Upper lobe of left lung (tissue), 6 donors: ENCODE measurements at regions not wholly inside any gene's neighbourhood (a gene's known extent, or its start where the extent isn't known, plus 50 kb on each side); places are given as distances from the start of the nearest gene placed in this dataset.
A peak's percentile ranks its signal among the peaks of the same experiment; 100 is the strongest.

Experiments used
- ATAC-seq, 2 donors: fragments of 200-7000 bp; cut with Tn5 transposase; one replicate each; pipeline ENCODE4 v1.9.1; 2022; ENCODE audit warnings: mild to moderate bottlenecking in 2 of 2, moderate library complexity in 2 of 2; ENCODE audit not compliant: low FRiP score in 2 of 2
- DNase-seq, 2 donors: peaks; one replicate each; pipeline ENCODE4 v3.0.0-alpha.2; 2019 to 2020
- H3K27ac ChIP-seq, 4 donors: fragments of 200-600 bp; sonication (generic); one replicate each; pipeline ENCODE4 v1.5.1; 2016 to 2019
- H3K27me3 ChIP-seq, 4 donors: fragments of 200-600 bp; sonication (generic); one replicate each; pipeline ENCODE4 v1.5.1; 2017 to 2019
- H3K36me3 ChIP-seq, 4 donors: fragments of 200-600 bp; sonication (generic); one replicate each; pipeline ENCODE4 v1.5.1; 2016 to 2019
- H3K4me1 ChIP-seq, 4 donors: fragments of 200-600 bp; sonication (generic); one replicate each; pipeline ENCODE4 v1.5.1; 2018 to 2019
- H3K4me3 ChIP-seq, 4 donors: fragments of 200-600 bp; sonication (generic); one replicate each; pipeline ENCODE4 v1.5.1; 2017 to 2019; ENCODE audit warnings: mild to moderate bottlenecking in 2 of 4, moderate library complexity in 1 of 4
- H3K9me3 ChIP-seq, 4 donors: fragments of 200-600 bp; sonication (generic); one replicate each; pipeline ENCODE4 v1.5.1; 2018 to 2019
- CTCF ChIP-seq, 6 experiments: fragments of 450-650 bp in 4 of 6; fragments of 200-600 bp in 2 of 6; sonication (generic) in 2 of 6; IDR thresholded peaks; one replicate each; pipeline ENCODE4 v1.5.1; 2016 to 2019; ENCODE audit warnings: antibody characterized with exemption in 6 of 6
- EP300 ChIP-seq, 4 donors: sonication (generic); formaldehyde crosslinking; IDR thresholded peaks; one replicate each; pipeline ENCODE4 v1.5.1; 2017; ENCODE audit warnings: antibody characterized with exemption in 4 of 4, control low read depth in 2 of 4
- POLR2A ChIP-seq, 4 donors: fragments of 450-650 bp; IDR thresholded peaks; one replicate each; pipeline ENCODE4 v1.5.1; 2016 to 2017; ENCODE audit warnings: antibody characterized with exemption in 4 of 4, mild to moderate bottlenecking in 2 of 4
- POLR2AphosphoS5 ChIP-seq, 2 donors: sonication (generic); formaldehyde crosslinking; IDR thresholded peaks; one replicate each; pipeline ENCODE4 v1.5.1; 2017; ENCODE audit warnings: antibody characterized with exemption in 2 of 2
- WGBS, 2 donors: methylation state at CpG; one replicate each; pipeline ENCODE4 v1.1.5; 2017 to 2018; 5-methylcytosine and 5-hydroxymethylcytosine counted together
- donor health status: DM: no; HTN: no; CAD: no; lungs with moderate emphysema.
- donor health status: DM: no; HTN: yes; CAD: no; lungs with severe emphysema.

GRCh38 chr3:40657623-40658022 is 132.9 kb downstream of the ZNF621 start:
- TF ChIP-seq CTCF (IDR thresholded peaks at IDR 0.05) = no peak
- TF ChIP-seq EP300 (IDR thresholded peaks at IDR 0.05) = no peak
- TF ChIP-seq POLR2AphosphoS5 (IDR thresholded peaks at IDR 0.05) = no peak
- TF ChIP-seq POLR2A (IDR thresholded peaks at IDR 0.05) = no peak
- DNase-seq (no peak), ATAC-seq (no peak)
- no peaks in the 10 kb centered on the region for H3K9me3 ChIP-seq
- no peaks in the 10 kb centered on the region for H3K4me1 ChIP-seq
- no peaks in the 10 kb centered on the region for H3K36me3 ChIP-seq
- WGBS, 2 donors = 91 to 96% methylated on average over 3 of the region's 3 CpGs
- no peak overlapping the region for H3K27ac ChIP-seq
- no peak overlapping the region for H3K4me3 ChIP-seq
- H3K27me3 ChIP-seq = no peaks in the 10 kb centered on the region

GRCh38 chr3:40658305-40658704 is 133.5 kb downstream of the ZNF621 start:
- no peaks in the 10 kb centered on the region for H3K9me3 ChIP-seq
- no peaks in the 10 kb centered on the region for H3K4me1 ChIP-seq
- H3K27me3 ChIP-seq = no peaks in the 10 kb centered on the region
- 70 to 89% methylated on average over 5 of the region's 5 CpGs for WGBS, 2 donors
- no peak overlapping the region for H3K27ac ChIP-seq
- TF ChIP-seq EP300 (IDR thresholded peaks at IDR 0.05) (no peak), POLR2A (IDR thresholded peaks at IDR 0.05) (no peak), POLR2AphosphoS5 (IDR thresholded peaks at IDR 0.05) (no peak), CTCF (IDR thresholded peaks at IDR 0.05) (no peak)
- H3K4me3 ChIP-seq = no peak overlapping the region
- ATAC-seq (no peak), DNase-seq (no peak)
- no peaks in the 10 kb centered on the region for H3K36me3 ChIP-seq

GRCh38 chr3:40660554-40660953 is 135.8 kb downstream of the ZNF621 start:
- ATAC-seq = peak in 1 of 2 donors; percentile 62
- Histone ChIP-seq H3K4me3 (no peak overlapping the region), H3K36me3 (no peaks in the 10 kb centered on the region), H3K9me3 (no peaks in the 10 kb centered on the region), H3K27ac (no peak overlapping the region), H3K4me1 (no peaks in the 10 kb centered on the region), H3K27me3 (no peaks in the 10 kb centered on the region)
- 70 to 93% methylated on average over 1 of the region's 1 CpG for WGBS, 2 donors
- DNase-seq = no peak
- no peak for TF ChIP-seq EP300 (IDR thresholded peaks at IDR 0.05)
- TF ChIP-seq POLR2A (IDR thresholded peaks at IDR 0.05) = no peak
- no peak for TF ChIP-seq CTCF (IDR thresholded peaks at IDR 0.05)
- no peak for TF ChIP-seq POLR2AphosphoS5 (IDR thresholded peaks at IDR 0.05)

- no peak overlapping the region for H3K27ac ChIP-seq
- no peaks in the 10 kb centered on the region for H3K4me1 ChIP-seq
- no peaks in the 10 kb centered on the region for H3K9me3 ChIP-seq
- 97 to 100% methylated on average over 1 of the region's 1 CpG for WGBS, 2 donors
- TF ChIP-seq EP300 (IDR thresholded peaks at IDR 0.05) (no peak), CTCF (IDR thresholded peaks at IDR 0.05) (no peak)
- H3K4me3 ChIP-seq = no peak overlapping the region
- ATAC-seq (peak in 1 of 2 donors; percentile 65), DNase-seq (no peak)
- no peaks in the 10 kb centered on the region for H3K27me3 ChIP-seq
- no peaks in the 10 kb centered on the region for H3K36me3 ChIP-seq
These were observed 136.5 kb downstream of the ZNF621 start for GRCh38 chr3:40661284-40661683.

GRCh38 chr3:40663280-40663679 is 138.5 kb downstream of the ZNF621 start:
- Histone ChIP-seq H3K9me3 (no peaks in the 10 kb centered on the region), H3K4me1 (no peaks in the 10 kb centered on the region), H3K4me3 (no peak overlapping the region), H3K27me3 (no peaks in the 10 kb centered on the region), H3K27ac (no peak overlapping the region), H3K36me3 (no peaks in the 10 kb centered on the region)
- no peak for DNase-seq
- TF ChIP-seq POLR2A (IDR thresholded peaks at IDR 0.05) (no peak), EP300 (IDR thresholded peaks at IDR 0.05) (no peak)
- WGBS, 2 donors = 89 to 90% methylated on average over 6 of the region's 6 CpGs
- no peak for ATAC-seq
